CD14-positive monocyte (primary cell): ENCODE measurements at regions not wholly inside any gene's neighbourhood (a gene's known extent, or its start where the extent isn't known, plus 50 kb on each side); places are given as distances from the start of the nearest gene placed in this dataset.
A peak's percentile ranks its signal among the peaks of the same experiment; 100 is the strongest.

ENCODE experiments used
- DNase-seq, 3 donors: peaks; one replicate each; pipeline ENCODE4 v3.0.0-alpha.2; 2011 to 2022
- H2AFZ ChIP-seq: 2 replicates; pipeline ENCODE4 v1.6.0; 2012; ENCODE audit warnings: mild to moderate bottlenecking, low read depth, low read length, inconsistent platforms; ENCODE audit not compliant: insufficient read depth, poor library complexity, severe bottlenecking
- H3K27ac ChIP-seq, 2 donors: 1 replicate in 1 of 2; 2 replicates in 1 of 2; pipeline ENCODE4 v1.5.1; 2012 to 2013; ENCODE audit warnings: low read length in 2 of 2, control low read depth in 1 of 2, inconsistent platforms in 1 of 2, low read depth in 1 of 2, mild to moderate bottlenecking in 1 of 2
- H3K27me3 ChIP-seq, 2 donors: one replicate each; pipeline versions ENCODE4 v1.6.0 to v1.6.1; 2011 to 2013; ENCODE audit warnings: low read length in 2 of 2; ENCODE audit not compliant: control insufficient read depth in 2 of 2, insufficient read depth in 2 of 2
- H3K36me3 ChIP-seq, 2 donors: replicated peaks in 1 of 2; 1 replicate in 1 of 2; 2 replicates in 1 of 2; pipeline versions ENCODE4 v1.5.1 to v1.6.1; 2012 to 2013; ENCODE audit warnings: low read length in 2 of 2, control low read depth in 1 of 2, inconsistent platforms in 1 of 2, mild to moderate bottlenecking in 1 of 2; ENCODE audit not compliant: insufficient read depth in 2 of 2, control insufficient read depth in 1 of 2
- H3K4me1 ChIP-seq, 2 donors: 1 replicate in 1 of 2; 2 replicates in 1 of 2; pipeline versions ENCODE4 v1.5.1 to v1.6.1; 2012 to 2013; ENCODE audit warnings: low read length in 2 of 2, control low read depth in 1 of 2, inconsistent platforms in 1 of 2, mild to moderate bottlenecking in 1 of 2, moderate library complexity in 1 of 2; ENCODE audit not compliant: insufficient read depth in 2 of 2, control insufficient read depth in 1 of 2
- H3K4me2 ChIP-seq: replicated peaks from 2 replicates; pipeline ENCODE3; 2012; ENCODE audit warnings: low read length, moderate library complexity, mild to moderate bottlenecking; ENCODE audit not compliant: poor library complexity, severe bottlenecking; ENCODE audit errors: extremely low read depth
- H3K4me3 ChIP-seq, 3 experiments: fragments of 200-600 bp in 1 of 3; sonication (generic) in 1 of 3; replicated peaks in 1 of 3; 1 replicate in 2 of 3; 2 replicates in 1 of 3; pipeline ENCODE4 v1.5.1; 2011 to 2013; ENCODE audit warnings: low read length in 3 of 3, mild to moderate bottlenecking in 3 of 3, control low read depth in 2 of 3, low read depth in 2 of 3, inconsistent platforms in 1 of 3, moderate library complexity in 1 of 3
- H3K79me2 ChIP-seq: 2 replicates; pipeline ENCODE4 v1.6.0; 2012; ENCODE audit warnings: mild to moderate bottlenecking, control low read depth, inconsistent platforms, low read length, moderate library complexity; ENCODE audit not compliant: insufficient read depth
- H3K9ac ChIP-seq: 2 replicates; pipeline ENCODE4 v1.6.0; 2017; ENCODE audit warnings: low read length, mild to moderate bottlenecking; ENCODE audit not compliant: insufficient read depth, poor library complexity, severe bottlenecking
- H3K9me3 ChIP-seq, 2 donors: replicated peaks in 1 of 2; 1 replicate in 1 of 2; 2 replicates in 1 of 2; pipeline versions ENCODE4 v1.5.1 to v1.6.1; 2012 to 2013; ENCODE audit warnings: low read length in 2 of 2, control low read depth in 1 of 2; ENCODE audit not compliant: control insufficient read depth in 1 of 2, insufficient read depth in 1 of 2
- H4K20me1 ChIP-seq: 2 replicates; pipeline ENCODE4 v1.6.0; 2012; ENCODE audit warnings: mild to moderate bottlenecking, low read length, control low read depth, moderate library complexity; ENCODE audit not compliant: insufficient read depth
- H3K27ac Mint-ChIP-seq, 7 donors: one replicate each; pipeline ENCODE4 v1.8.0; 2020; ENCODE audit warnings: mild to moderate bottlenecking in 7 of 7, mixed read lengths in 7 of 7, moderate library complexity in 6 of 7, inconsistent platforms in 2 of 7
- H3K27me3 Mint-ChIP-seq, 3 donors: one replicate each; pipeline ENCODE4 v1.8.0; 2021 to 2022; ENCODE audit warnings: low read depth in 3 of 3, mild to moderate bottlenecking in 3 of 3, mixed read lengths in 3 of 3, moderate library complexity in 3 of 3, inconsistent platforms in 1 of 3
- H3K36me3 Mint-ChIP-seq, 2 donors: one replicate each; pipeline ENCODE4 v1.8.0; 2020; ENCODE audit warnings: mixed read lengths in 2 of 2, inconsistent platforms in 1 of 2, mild to moderate bottlenecking in 1 of 2
- H3K4me1 Mint-ChIP-seq: one replicate; pipeline ENCODE4 v1.8.0; 2020; ENCODE audit warnings: mild to moderate bottlenecking, mixed read lengths
- H3K4me3 Mint-ChIP-seq, 2 donors: one replicate each; pipeline ENCODE4 v1.8.0; 2020; ENCODE audit warnings: mild to moderate bottlenecking in 2 of 2, mixed read lengths in 2 of 2, moderate library complexity in 1 of 2
- H3K9me3 Mint-ChIP-seq, 7 donors: one replicate each; pipeline ENCODE4 v1.8.0; 2020 to 2022; ENCODE audit warnings: mixed read lengths in 7 of 7, mild to moderate bottlenecking in 6 of 7, moderate library complexity in 6 of 7, inconsistent platforms in 2 of 7
- WGBS: methylation state at CpG from one replicate; pipeline ENCODE4 v1.1.5; 2013; ENCODE audit warnings: missing lambda C conversion rate; ENCODE audit not compliant: insufficient coverage; 5-methylcytosine and 5-hydroxymethylcytosine counted together
- intact Hi-C, 2 donors: fragments of 100-400 bp; cut with micrococcal nuclease; formaldehyde crosslinking; loops; one replicate each; pipeline versions ENCODE4 v1.15.0 to v1.15.1; 2023
- TF ChIP-seq, protein P1 (sequence below): fragments of 200-600 bp; IDR thresholded peaks from one replicate; pipeline ENCODE4 v1.8.0; 2022; ENCODE audit warnings: antibody characterized with exemption, mild to moderate bottlenecking

DNA sequence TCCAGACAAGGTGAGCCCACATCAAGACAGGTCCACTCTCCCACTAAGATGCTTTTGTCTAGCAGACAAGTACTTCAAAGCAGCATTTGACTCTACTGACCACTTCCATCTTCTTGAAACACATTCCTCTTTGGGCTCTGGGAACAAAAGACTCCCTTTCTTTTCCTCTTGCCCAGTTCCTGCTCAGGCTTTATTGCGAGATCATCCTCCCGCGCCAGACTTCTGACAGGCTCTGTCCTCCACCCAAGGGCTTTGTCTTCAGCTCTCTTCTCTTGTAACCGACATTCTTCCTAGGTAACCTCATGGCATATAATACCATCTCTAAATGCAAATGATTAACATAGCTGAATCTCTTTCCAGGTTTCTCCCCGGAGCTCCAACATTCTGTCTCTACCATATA lies 85.8 kb downstream of the NUDT12 start:
- peaks cover 0 to 2% (median 0%) of the 10 kb centered on the region in 3 donors for H3K27me3 Mint-ChIP-seq
- H3K9me3 Mint-ChIP-seq: no peaks in the 10 kb centered on the region
- no peaks in the 10 kb centered on the region for H3K36me3 Mint-ChIP-seq
- Histone ChIP-seq H3K9me3 (no peaks in the 10 kb centered on the region), H3K4me2 (no peak overlapping the region), H3K79me2 (no peaks in the 10 kb centered on the region), H3K27me3 (no peaks in the 10 kb centered on the region), H3K27ac (no peak overlapping the region), H3K36me3 (no peaks in the 10 kb centered on the region), H2AFZ (no peak overlapping the region), H3K4me1 (peaks cover 6 to 12% of the 10 kb centered on the region in 2 donors), H3K4me3 (no peak overlapping the region), H4K20me1 (no peaks in the 10 kb centered on the region), H3K9ac (no peak overlapping the region)
- peaks cover 6% of the 10 kb centered on the region for H3K4me1 Mint-ChIP-seq
- TF ChIP-seq, protein P1, sequence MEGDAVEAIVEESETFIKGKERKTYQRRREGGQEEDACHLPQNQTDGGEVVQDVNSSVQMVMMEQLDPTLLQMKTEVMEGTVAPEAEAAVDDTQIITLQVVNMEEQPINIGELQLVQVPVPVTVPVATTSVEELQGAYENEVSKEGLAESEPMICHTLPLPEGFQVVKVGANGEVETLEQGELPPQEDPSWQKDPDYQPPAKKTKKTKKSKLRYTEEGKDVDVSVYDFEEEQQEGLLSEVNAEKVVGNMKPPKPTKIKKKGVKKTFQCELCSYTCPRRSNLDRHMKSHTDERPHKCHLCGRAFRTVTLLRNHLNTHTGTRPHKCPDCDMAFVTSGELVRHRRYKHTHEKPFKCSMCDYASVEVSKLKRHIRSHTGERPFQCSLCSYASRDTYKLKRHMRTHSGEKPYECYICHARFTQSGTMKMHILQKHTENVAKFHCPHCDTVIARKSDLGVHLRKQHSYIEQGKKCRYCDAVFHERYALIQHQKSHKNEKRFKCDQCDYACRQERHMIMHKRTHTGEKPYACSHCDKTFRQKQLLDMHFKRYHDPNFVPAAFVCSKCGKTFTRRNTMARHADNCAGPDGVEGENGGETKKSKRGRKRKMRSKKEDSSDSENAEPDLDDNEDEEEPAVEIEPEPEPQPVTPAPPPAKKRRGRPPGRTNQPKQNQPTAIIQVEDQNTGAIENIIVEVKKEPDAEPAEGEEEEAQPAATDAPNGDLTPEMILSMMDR: no peak
- no peak for DNase-seq
- no peak overlapping the region for H3K4me3 Mint-ChIP-seq
- intact Hi-C loops: loop anchor here (5.0 to 10.0 kb wide), 2 partner anchors 242 to 245 kb away; no protein-coding TSS in a partner anchor
- WGBS: 93% methylated on average over 4 of the region's 5 CpGs
- H3K27ac Mint-ChIP-seq: no peak overlapping the region

DNA sequence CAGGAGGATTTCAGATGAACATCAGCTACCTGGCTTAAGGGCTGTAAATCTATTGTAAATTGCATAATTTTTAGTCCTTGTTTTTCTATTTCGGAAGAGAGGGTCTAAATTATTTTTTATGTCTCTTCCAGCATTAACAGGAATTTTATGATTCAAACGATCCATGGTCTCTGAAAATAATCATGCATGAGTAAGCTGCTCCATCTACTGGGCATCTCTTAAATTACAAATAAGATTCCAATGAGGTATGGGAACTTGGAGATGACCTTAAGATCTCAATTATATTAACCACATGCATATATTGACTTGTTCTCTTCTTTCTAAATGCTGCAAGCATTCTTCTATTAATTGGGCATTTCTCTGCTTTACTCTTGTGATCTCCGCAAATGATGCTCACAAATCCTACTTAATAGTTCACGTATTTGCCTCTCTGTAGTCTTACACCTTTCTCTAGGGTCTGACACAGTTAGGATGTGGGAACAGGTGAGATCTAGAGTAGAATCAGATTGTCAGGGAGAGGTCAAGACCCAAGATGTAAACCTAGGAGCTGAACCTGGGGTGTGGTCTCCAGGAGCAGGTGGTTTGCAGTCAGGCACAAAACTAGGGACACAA lies 86.9 kb downstream of the NUDT12 start:
- Mint-ChIP-seq H3K4me1 (peaks cover 6% of the 10 kb centered on the region), H3K9me3 (no peaks in the 10 kb centered on the region), H3K27me3 (no peaks in the 10 kb centered on the region), H3K36me3 (no peaks in the 10 kb centered on the region), H3K27ac (no peak overlapping the region), H3K4me3 (no peak overlapping the region)
- Histone ChIP-seq H3K9me3 (no peaks in the 10 kb centered on the region), H3K27me3 (no peaks in the 10 kb centered on the region), H3K4me1 (peaks cover 6 to 12% of the 10 kb centered on the region in 2 donors), H3K4me2 (no peak overlapping the region), H3K4me3 (no peak overlapping the region), H3K9ac (no peak overlapping the region), H3K79me2 (no peaks in the 10 kb centered on the region), H3K27ac (no peak overlapping the region), H3K36me3 (no peaks in the 10 kb centered on the region), H2AFZ (no peak overlapping the region), H4K20me1 (no peaks in the 10 kb centered on the region)
- intact Hi-C loops: loop anchor here (5.0 to 10.0 kb wide), 2 partner anchors 241 to 243 kb away; no protein-coding TSS in a partner anchor
- peak in 2 of 3 donors; percentile 9 to 12 for DNase-seq
- no CpG with 5 or more reads among the region's 4 CpGs for WGBS
- TF ChIP-seq, protein P1: peak; percentile 79
